ENCODE measurements at regions not wholly inside any gene's neighbourhood (a gene's known extent, or its start where the extent isn't known, plus 50 kb on each side); places are given as distances from the start of the nearest gene placed in this dataset.

GRCh38 chr7:17209101-17209500, 89.4 kb upstream of the AHR start:
- RAD21 ChIA-PET (ENCODE audit: unreplicated experiment), result no interaction called here
- H3K27me3 ChIP-seq (replicated peaks in 1 of 2; ENCODE audit: control insufficient read depth in 2 of 2, insufficient read depth in 2 of 2, low read length in 1 of 2), result no peaks in the 10 kb centered on the region
- 69% methylated on average over 3 of the region's 3 CpGs for WGBS (ENCODE audit: insufficient coverage, insufficient replicate concordance, low lambda C conversion rate, missing lambda C conversion rate)
- no peak for ATAC-seq
- POLR2A ChIA-PET, result no interaction called here
- no peak overlapping the region for H3K4me2 ChIP-seq (ENCODE audit: control insufficient read depth, insufficient read depth)
- no peaks in the 10 kb centered on the region for H3K4me1 ChIP-seq (ENCODE audit: control insufficient read depth, insufficient read depth, low read length)
- BruUV-seq (replicated peaks), result no TSS peak
- SMC1A ChIA-PET (ENCODE audit: uncharacterized antibody, unreplicated experiment), result interaction anchor here (1.4 to 1.7 kb wide), 5 partner anchors 13 to 147 kb away, joined by 3 to 5 read pairs (median 3); no protein-coding TSS in a partner anchor
- CTCF ChIA-PET, result interaction anchor here (0.8 to 1.7 kb wide), 3 partner anchors 19 to 92 kb away, joined by 3 to 4 read pairs (median 3); no protein-coding TSS in a partner anchor
- H3K79me2 ChIP-seq (ENCODE audit: control insufficient read depth, insufficient read depth, low read length), result no peaks in the 10 kb centered on the region
- no peak overlapping the region for H3K9ac ChIP-seq (ENCODE audit: control insufficient read depth, insufficient read depth, low read length)
- H3K36me3 ChIP-seq (ENCODE audit: control insufficient read depth in 2 of 2, insufficient read depth in 2 of 2, low read length in 1 of 2), result no peaks in the 10 kb centered on the region
- in situ Hi-C loops (cut with MboI), result no loop called here
- TF ChIP-seq E2F4 (IDR thresholded peaks at IDR 0.05; ENCODE audit: low read depth, low read length), result no peak
- TF ChIP-seq, protein P1, sequence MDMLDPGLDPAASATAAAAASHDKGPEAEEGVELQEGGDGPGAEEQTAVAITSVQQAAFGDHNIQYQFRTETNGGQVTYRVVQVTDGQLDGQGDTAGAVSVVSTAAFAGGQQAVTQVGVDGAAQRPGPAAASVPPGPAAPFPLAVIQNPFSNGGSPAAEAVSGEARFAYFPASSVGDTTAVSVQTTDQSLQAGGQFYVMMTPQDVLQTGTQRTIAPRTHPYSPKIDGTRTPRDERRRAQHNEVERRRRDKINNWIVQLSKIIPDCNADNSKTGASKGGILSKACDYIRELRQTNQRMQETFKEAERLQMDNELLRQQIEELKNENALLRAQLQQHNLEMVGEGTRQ (IDR thresholded peaks at IDR 0.05; ENCODE audit: borderline replicate concordance, low read depth, low read length), result no peak
- no peak for TF ChIP-seq YBX1 (IDR thresholded peaks at IDR 0.05)
- no peak for TF ChIP-seq NFYB (IDR thresholded peaks at IDR 0.05; ENCODE audit: insufficient read depth, low read depth, low read length)
- no peak for TF ChIP-seq NR2C1 (IDR thresholded peaks at IDR 0.05)
- H3K4me3 ChIP-seq, result no peak overlapping the region
- H3K9me3 ChIP-seq (replicated peaks; ENCODE audit: control insufficient read depth, insufficient read depth, low read length), result no peaks in the 10 kb centered on the region; the same call in 2 of the 3 replicates
- H2AFZ ChIP-seq (ENCODE audit: control insufficient read depth, low read depth, low read length), result no peak overlapping the region
- no peak for DNase-seq (ENCODE audit: low read depth, low spot score)
- no peak for FAIRE-seq
- intact Hi-C loops (cut with micrococcal nuclease; ENCODE audit: unreplicated experiment), result no loop called here
- no peaks in the 10 kb centered on the region for H4K20me1 ChIP-seq (ENCODE audit: control insufficient read depth, insufficient read depth)
- H3K27ac ChIP-seq (ENCODE audit: control insufficient read depth, insufficient read depth), result no peak overlapping the region

- Histone ChIP-seq H3K4me3 (no peak overlapping the region), H3K36me3 (ENCODE audit: control insufficient read depth in 2 of 2, insufficient read depth in 2 of 2, low read length in 1 of 2) (no peaks in the 10 kb centered on the region), H3K27me3 (replicated peaks in 1 of 2; ENCODE audit: control insufficient read depth in 2 of 2, insufficient read depth in 2 of 2, low read length in 1 of 2) (no peaks in the 10 kb centered on the region), H3K79me2 (ENCODE audit: control insufficient read depth, insufficient read depth, low read length) (no peaks in the 10 kb centered on the region), H3K9me3 (replicated peaks; ENCODE audit: control insufficient read depth, insufficient read depth, low read length) (no peaks in the 10 kb centered on the region; the same call in 2 of the 3 replicates), H3K4me1 (ENCODE audit: control insufficient read depth, insufficient read depth, low read length) (no peaks in the 10 kb centered on the region), H3K9ac (ENCODE audit: control insufficient read depth, insufficient read depth, low read length) (no peak overlapping the region), H4K20me1 (ENCODE audit: control insufficient read depth, insufficient read depth) (no peaks in the 10 kb centered on the region), H3K27ac (ENCODE audit: control insufficient read depth, insufficient read depth) (no peak overlapping the region), H3K4me2 (ENCODE audit: control insufficient read depth, insufficient read depth) (no peak overlapping the region), H2AFZ (ENCODE audit: control insufficient read depth, low read depth, low read length) (no peak overlapping the region)
- no TSS peak for BruUV-seq (replicated peaks)
- WGBS (ENCODE audit: insufficient coverage, insufficient replicate concordance, low lambda C conversion rate, missing lambda C conversion rate), result 40% methylated on average over 1 of the region's 1 CpG
- ChIA-PET RAD21 (ENCODE audit: unreplicated experiment) (no interaction called here), POLR2A (no interaction called here), SMC1A (ENCODE audit: uncharacterized antibody, unreplicated experiment) (interaction anchor here (1.5 kb wide), 1 partner anchor 25 kb away, joined by 3 read pairs; no protein-coding TSS in a partner anchor), CTCF (no interaction called here)
- intact Hi-C loops (cut with micrococcal nuclease; ENCODE audit: unreplicated experiment), result no loop called here
- in situ Hi-C loops (cut with MboI), result no loop called here
- FAIRE-seq (peak; percentile 13), ATAC-seq (no peak), DNase-seq (ENCODE audit: low read depth, low spot score) (no peak)
- TF ChIP-seq, protein P2, sequence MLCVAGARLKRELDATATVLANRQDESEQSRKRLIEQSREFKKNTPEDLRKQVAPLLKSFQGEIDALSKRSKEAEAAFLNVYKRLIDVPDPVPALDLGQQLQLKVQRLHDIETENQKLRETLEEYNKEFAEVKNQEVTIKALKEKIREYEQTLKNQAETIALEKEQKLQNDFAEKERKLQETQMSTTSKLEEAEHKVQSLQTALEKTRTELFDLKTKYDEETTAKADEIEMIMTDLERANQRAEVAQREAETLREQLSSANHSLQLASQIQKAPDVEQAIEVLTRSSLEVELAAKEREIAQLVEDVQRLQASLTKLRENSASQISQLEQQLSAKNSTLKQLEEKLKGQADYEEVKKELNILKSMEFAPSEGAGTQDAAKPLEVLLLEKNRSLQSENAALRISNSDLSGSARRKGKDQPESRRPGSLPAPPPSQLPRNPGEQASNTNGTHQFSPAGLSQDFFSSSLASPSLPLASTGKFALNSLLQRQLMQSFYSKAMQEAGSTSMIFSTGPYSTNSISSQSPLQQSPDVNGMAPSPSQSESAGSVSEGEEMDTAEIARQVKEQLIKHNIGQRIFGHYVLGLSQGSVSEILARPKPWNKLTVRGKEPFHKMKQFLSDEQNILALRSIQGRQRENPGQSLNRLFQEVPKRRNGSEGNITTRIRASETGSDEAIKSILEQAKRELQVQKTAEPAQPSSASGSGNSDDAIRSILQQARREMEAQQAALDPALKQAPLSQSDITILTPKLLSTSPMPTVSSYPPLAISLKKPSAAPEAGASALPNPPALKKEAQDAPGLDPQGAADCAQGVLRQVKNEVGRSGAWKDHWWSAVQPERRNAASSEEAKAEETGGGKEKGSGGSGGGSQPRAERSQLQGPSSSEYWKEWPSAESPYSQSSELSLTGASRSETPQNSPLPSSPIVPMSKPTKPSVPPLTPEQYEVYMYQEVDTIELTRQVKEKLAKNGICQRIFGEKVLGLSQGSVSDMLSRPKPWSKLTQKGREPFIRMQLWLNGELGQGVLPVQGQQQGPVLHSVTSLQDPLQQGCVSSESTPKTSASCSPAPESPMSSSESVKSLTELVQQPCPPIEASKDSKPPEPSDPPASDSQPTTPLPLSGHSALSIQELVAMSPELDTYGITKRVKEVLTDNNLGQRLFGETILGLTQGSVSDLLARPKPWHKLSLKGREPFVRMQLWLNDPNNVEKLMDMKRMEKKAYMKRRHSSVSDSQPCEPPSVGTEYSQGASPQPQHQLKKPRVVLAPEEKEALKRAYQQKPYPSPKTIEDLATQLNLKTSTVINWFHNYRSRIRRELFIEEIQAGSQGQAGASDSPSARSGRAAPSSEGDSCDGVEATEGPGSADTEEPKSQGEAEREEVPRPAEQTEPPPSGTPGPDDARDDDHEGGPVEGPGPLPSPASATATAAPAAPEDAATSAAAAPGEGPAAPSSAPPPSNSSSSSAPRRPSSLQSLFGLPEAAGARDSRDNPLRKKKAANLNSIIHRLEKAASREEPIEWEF (IDR thresholded peaks at IDR 0.05; ENCODE audit: insufficient replicate concordance, low read depth, low read length), result no peak
- no peak for TF ChIP-seq NFYB (IDR thresholded peaks at IDR 0.05; ENCODE audit: insufficient read depth, low read depth, low read length)
- TF ChIP-seq MYB (IDR thresholded peaks at IDR 0.05; ENCODE audit: borderline replicate concordance, low read depth, low read length), result no peak
Measured at GRCh38 chr7:17211307-17211836, 87.1 kb upstream of the AHR start.
